GM18499 (cell line): ENCODE measurements at regions not wholly inside any gene's neighbourhood (a gene's known extent, or its start where the extent isn't known, plus 50 kb on each side); places are given as distances from the start of the nearest gene placed in this dataset.
"Not testable (repeated sequence)": the region's sequence is repeated elsewhere in the genome, so short reads cannot be mapped to it uniquely, and the experiment has no call there.

Source experiments
- ATAC-seq: cut with Tn5 transposase; IDR thresholded peaks from one replicate; pipeline ENCODE4 v1.9.1; 2021; ENCODE audit warnings: moderate number of reproducible peaks; ENCODE audit not compliant: insufficient read depth, unreplicated experiment

GRCh38 chr1:58836408-58836807 is 52.6 kb upstream of the JUN start:
- no peak for ATAC-seq

- no peak for ATAC-seq
These were observed 54.0 kb upstream of the JUN start for GRCh38 chr1:58837886-58838285.

GRCh38 chr1:58839147-58839795 is 55.4 kb upstream of the JUN start:
- ATAC-seq, result no peak

- no peak for ATAC-seq
These were observed 56.3 kb upstream of the JUN start for GRCh38 chr1:58839846-58840835.

GRCh38 chr1:58841455-58841854 is 57.6 kb upstream of the JUN start:
- ATAC-seq, result no peak

GRCh38 chr1:58842941-58843340 is 59.1 kb upstream of the JUN start:
- ATAC-seq, result no peak

GRCh38 chr1:58844176-58844575 is 60.3 kb upstream of the JUN start:
- no peak for ATAC-seq

GRCh38 chr1:58845942-58846341 is 62.1 kb upstream of the JUN start:
- no peak for ATAC-seq

- no peak for ATAC-seq
These were observed 65.1 kb upstream of the JUN start for GRCh38 chr1:58848818-58849411.

- ATAC-seq, result no peak
These were observed 65.7 kb upstream of the JUN start for GRCh38 chr1:58849551-58849950.

- no peak for ATAC-seq
These were observed 66.8 kb upstream of the JUN start for GRCh38 chr1:58850636-58851035.

GRCh38 chr1:58852731-58853485 is 69.1 kb upstream of the JUN start:
- ATAC-seq, result no peak

- ATAC-seq, result no peak
These were observed 70.7 kb upstream of the JUN start for GRCh38 chr1:58854576-58854975.

GRCh38 chr1:58855274-58856165 is 71.7 kb upstream of the JUN start:
- no peak for ATAC-seq

GRCh38 chr1:58856281-58856680 is 72.4 kb upstream of the JUN start:
- not testable (repeated sequence) for ATAC-seq

- ATAC-seq, result peak; percentile 83
These were observed 74.1 kb upstream of the JUN start for GRCh38 chr1:58857680-58858673.

- ATAC-seq, result no peak
These were observed 76.1 kb upstream of the JUN start for GRCh38 chr1:58859769-58860485.

GRCh38 chr1:58861076-58861475 is 77.2 kb upstream of the JUN start:
- ATAC-seq, result no peak
